Astrocyte (in vitro differentiated cells and primary cell): ENCODE measurements at regions not wholly inside any gene's neighbourhood (a gene's known extent, or its start where the extent isn't known, plus 50 kb on each side); places are given as distances from the start of the nearest gene placed in this dataset.

Experiments
- DNase-seq: peaks from one replicate; pipeline ENCODE4 v3.0.0-alpha.2; 2010; ENCODE audit warnings: low read depth
- FAIRE-seq: peaks from 2 replicates; lab custom pipeline; 2011; peaks lifted over from hg19 to GRCh38; lab: Jason Lieb, UNC
- H2AFZ ChIP-seq: 2 replicates; pipeline ENCODE4 v1.6.0; 2012; ENCODE audit warnings: low read depth, low read length, inconsistent platforms
- H3K27ac ChIP-seq: 2 replicates; pipeline ENCODE4 v1.5.1; 2011; ENCODE audit warnings: low read depth, low read length, inconsistent platforms
- H3K27me3 ChIP-seq: 2 replicates; pipeline ENCODE4 v1.6.0; 2011; ENCODE audit warnings: low read length, inconsistent platforms; ENCODE audit not compliant: insufficient read depth
- H3K36me3 ChIP-seq: 2 replicates; pipeline ENCODE4 v1.5.1; 2011; ENCODE audit warnings: low read length, inconsistent platforms; ENCODE audit not compliant: insufficient read depth
- H3K4me1 ChIP-seq: 2 replicates; pipeline ENCODE4 v1.5.1; 2011; ENCODE audit warnings: low read length, inconsistent platforms; ENCODE audit not compliant: insufficient read depth
- H3K4me2 ChIP-seq: 2 replicates; pipeline ENCODE4 v1.6.0; 2012; ENCODE audit warnings: low read length, inconsistent platforms
- H3K4me3 ChIP-seq: 2 replicates; pipeline ENCODE4 v1.5.1; 2011; ENCODE audit warnings: low read depth, mild to moderate bottlenecking, low read length, inconsistent platforms; ENCODE audit not compliant: insufficient read depth
- H3K79me2 ChIP-seq: 2 replicates; pipeline ENCODE4 v1.6.0; 2012; ENCODE audit warnings: mild to moderate bottlenecking, low read length, inconsistent platforms; ENCODE audit not compliant: insufficient read depth
- H3K9ac ChIP-seq: 2 replicates; pipeline ENCODE4 v1.6.0; 2012; ENCODE audit warnings: mild to moderate bottlenecking, low read length, inconsistent platforms
- H3K9me3 ChIP-seq: 2 replicates; pipeline ENCODE4 v1.5.1; 2012; ENCODE audit warnings: low read depth, mild to moderate bottlenecking, low read length, inconsistent platforms; ENCODE audit not compliant: insufficient read depth
- H4K20me1 ChIP-seq: 2 replicates; pipeline ENCODE4 v1.6.0; 2012; ENCODE audit warnings: low read length, inconsistent platforms; ENCODE audit not compliant: insufficient read depth
- H3K27ac Mint-ChIP-seq: one replicate; pipeline ENCODE4 v1.8.0; 2021; ENCODE audit warnings: mild to moderate bottlenecking, mixed read lengths; ENCODE audit not compliant: unreplicated experiment
- H3K27me3 Mint-ChIP-seq: one replicate; pipeline ENCODE4 v1.8.0; 2021; ENCODE audit warnings: low read depth, mixed read lengths; ENCODE audit not compliant: unreplicated experiment
- H3K36me3 Mint-ChIP-seq: one replicate; pipeline ENCODE4 v1.8.0; 2021; ENCODE audit warnings: low read depth, mixed read lengths; ENCODE audit not compliant: unreplicated experiment
- H3K4me1 Mint-ChIP-seq: one replicate; pipeline ENCODE4 v1.8.0; 2021; ENCODE audit warnings: low read depth, mixed read lengths; ENCODE audit not compliant: unreplicated experiment
- H3K4me3 Mint-ChIP-seq: one replicate; pipeline ENCODE4 v1.8.0; 2021; ENCODE audit warnings: mild to moderate bottlenecking, moderate library complexity, mixed read lengths; ENCODE audit not compliant: unreplicated experiment
- H3K9me3 Mint-ChIP-seq: one replicate; pipeline ENCODE4 v1.8.0; 2021; ENCODE audit warnings: mild to moderate bottlenecking, mixed read lengths; ENCODE audit not compliant: unreplicated experiment
- CTCF ChIP-seq: IDR thresholded peaks from 2 replicates; pipeline ENCODE4 v1.5.1; 2011; ENCODE audit warnings: low read depth, mild to moderate bottlenecking, inconsistent platforms, low read length, moderate library complexity; ENCODE audit not compliant: insufficient read depth
- EZH2 ChIP-seq: IDR thresholded peaks from 2 replicates; pipeline ENCODE4 v1.6.1; 2012; ENCODE audit warnings: mild to moderate bottlenecking, low read length, inconsistent platforms; ENCODE audit not compliant: insufficient read depth

- Histone ChIP-seq H3K9ac (no peak overlapping the region), H3K79me2 (no peaks in the 10 kb centered on the region), H3K4me3 (no peak overlapping the region), H3K27ac (no peak overlapping the region), H3K9me3 (no peaks in the 10 kb centered on the region), H3K4me2 (no peak overlapping the region), H4K20me1 (no peaks in the 10 kb centered on the region), H3K4me1 (no peaks in the 10 kb centered on the region), H2AFZ (no peak overlapping the region), H3K27me3 (no peaks in the 10 kb centered on the region), H3K36me3 (no peaks in the 10 kb centered on the region)
- Mint-ChIP-seq H3K4me3 (no peak overlapping the region), H3K9me3 (peaks cover 2% of the 10 kb centered on the region), H3K36me3 (no peaks in the 10 kb centered on the region), H3K27ac (no peak overlapping the region), H3K4me1 (no peaks in the 10 kb centered on the region), H3K27me3 (peaks cover 17% of the 10 kb centered on the region)
- TF ChIP-seq EZH2, result no peak
- no peak for TF ChIP-seq CTCF
- peak; percentile 41 for DNase-seq
- no peak for FAIRE-seq
Observed at GRCh38 chr6:45772886-45773495, 242.7 kb downstream of the CLIC5 start.

- no peaks in the 10 kb centered on the region for H3K36me3 Mint-ChIP-seq
- H3K36me3 ChIP-seq, result no peaks in the 10 kb centered on the region
- no peaks in the 10 kb centered on the region for H3K4me1 Mint-ChIP-seq
- no peak overlapping the region for H3K27ac ChIP-seq
- no peaks in the 10 kb centered on the region for H3K9me3 ChIP-seq
- no peak overlapping the region for H3K4me2 ChIP-seq
- no peaks in the 10 kb centered on the region for H3K79me2 ChIP-seq
- no peaks in the 10 kb centered on the region for H3K27me3 ChIP-seq
- H3K9ac ChIP-seq, result no peak overlapping the region
- TF ChIP-seq CTCF, result no peak
- no peak for TF ChIP-seq EZH2
- no peak overlapping the region for H3K4me3 ChIP-seq
- no peak overlapping the region for H2AFZ ChIP-seq
- H3K27ac Mint-ChIP-seq, result no peak overlapping the region
- no peak overlapping the region for H3K4me3 Mint-ChIP-seq
- DNase-seq (no peak), FAIRE-seq (no peak)
- no peaks in the 10 kb centered on the region for H3K4me1 ChIP-seq
- no peaks in the 10 kb centered on the region for H4K20me1 ChIP-seq
- H3K27me3 Mint-ChIP-seq, result peaks cover 17% of the 10 kb centered on the region
- H3K9me3 Mint-ChIP-seq, result peaks cover 2% of the 10 kb centered on the region
Observed at GRCh38 chr6:45772051-45772450, 243.6 kb downstream of the CLIC5 start.

GRCh38 chr6:45763281-45763680 is 252.4 kb downstream of the CLIC5 start:
- Histone ChIP-seq H3K27ac (no peak overlapping the region), H4K20me1 (no peaks in the 10 kb centered on the region), H3K4me1 (no peaks in the 10 kb centered on the region), H3K4me3 (no peak overlapping the region), H3K9me3 (no peaks in the 10 kb centered on the region), H3K9ac (no peak overlapping the region), H3K36me3 (no peaks in the 10 kb centered on the region), H2AFZ (no peak overlapping the region), H3K4me2 (no peak overlapping the region), H3K27me3 (no peaks in the 10 kb centered on the region), H3K79me2 (no peaks in the 10 kb centered on the region)
- FAIRE-seq (no peak), DNase-seq (no peak)
- H3K4me3 Mint-ChIP-seq, result no peak overlapping the region
- H3K9me3 Mint-ChIP-seq, result peaks cover 4% of the 10 kb centered on the region
- no peaks in the 10 kb centered on the region for H3K36me3 Mint-ChIP-seq
- H3K4me1 Mint-ChIP-seq, result peaks cover 3% of the 10 kb centered on the region
- no peak for TF ChIP-seq CTCF
- no peaks in the 10 kb centered on the region for H3K27me3 Mint-ChIP-seq
- no peak overlapping the region for H3K27ac Mint-ChIP-seq
